Activated T-cell treated with anti-CD3 and anti-CD28 coated beads, Interleukin-2, amount 50 U/mL, for 72 hours (primary cell): ENCODE measurements at regions not wholly inside any gene's neighbourhood (a gene's known extent, or its start where the extent isn't known, plus 50 kb on each side); places are given as distances from the start of the nearest gene placed in this dataset.
A peak's percentile ranks its signal among the peaks of the same experiment; 100 is the strongest.
"Not testable (repeated sequence)": the region's sequence is repeated elsewhere in the genome, so short reads cannot be mapped to it uniquely, and the experiment has no call there.

Experiments used
- ATAC-seq, 2 donors: fragments of 150-1000 bp; cut with Tn5 transposase; replicated peaks in 1 of 2; 2 replicates each; pipeline ENCODE4 v1.10.0; 2021; ENCODE audit warnings: moderate library complexity in 2 of 2, mild to moderate bottlenecking in 1 of 2
- DNase-seq, 2 donors: peaks; one replicate each; pipeline ENCODE4 v3.0.0; 2021 to 2022; ENCODE audit warnings: mixed read lengths in 1 of 2
- H3K27ac Mint-ChIP-seq: one replicate; pipeline ENCODE4 v1.8.0; 2022; ENCODE audit warnings: mild to moderate bottlenecking, moderate library complexity, mixed read lengths
- H3K27me3 Mint-ChIP-seq: one replicate; pipeline ENCODE4 v1.8.0; 2022; ENCODE audit warnings: low read depth, mixed read lengths
- H3K36me3 Mint-ChIP-seq, 2 donors: one replicate each; pipeline ENCODE4 v1.8.0; 2022; ENCODE audit warnings: mixed read lengths in 2 of 2, mild to moderate bottlenecking in 1 of 2; ENCODE audit not compliant: insufficient read depth in 2 of 2
- H3K4me1 Mint-ChIP-seq: one replicate; pipeline ENCODE4 v1.8.0; 2022; ENCODE audit warnings: low read depth, mixed read lengths
- H3K4me3 Mint-ChIP-seq, 2 donors: one replicate each; pipeline ENCODE4 v1.8.0; 2022; ENCODE audit warnings: mild to moderate bottlenecking in 2 of 2, mixed read lengths in 2 of 2, moderate library complexity in 2 of 2
- H3K9me3 Mint-ChIP-seq, 2 donors: one replicate each; pipeline ENCODE4 v1.8.0; 2022; ENCODE audit warnings: mixed read lengths in 2 of 2

- ATAC-seq, result no peak
- no peak for DNase-seq
Observed at GRCh38 chr7:153954477-153954876, 97.7 kb upstream of the DPP6 start.

GRCh38 chr7:153957677-153958076 is 94.5 kb upstream of the DPP6 start:
- H3K27ac Mint-ChIP-seq, DNase-seq, H3K9me3 Mint-ChIP-seq, H3K27me3 Mint-ChIP-seq, H3K4me1 Mint-ChIP-seq, H3K36me3 Mint-ChIP-seq, ATAC-seq, H3K4me3 Mint-ChIP-seq: not testable (repeated sequence)

More at GRCh38 chr7:153954477-153954876, 97.7 kb upstream of the DPP6 start:
- Mint-ChIP-seq H3K4me3 (no peak overlapping the region), H3K27ac (no peak overlapping the region), H3K9me3 (peaks cover 0 to 6% of the 10 kb centered on the region in 2 donors), H3K36me3 (no peaks in the 10 kb centered on the region), H3K4me1 (no peaks in the 10 kb centered on the region), H3K27me3 (no peaks in the 10 kb centered on the region)

GRCh38 chr7:153958381-153958780 is 93.8 kb upstream of the DPP6 start:
- not testable (repeated sequence) for H3K36me3 Mint-ChIP-seq, DNase-seq, H3K4me1 Mint-ChIP-seq, H3K4me3 Mint-ChIP-seq, H3K27ac Mint-ChIP-seq, ATAC-seq, H3K9me3 Mint-ChIP-seq, H3K27me3 Mint-ChIP-seq

DNA sequence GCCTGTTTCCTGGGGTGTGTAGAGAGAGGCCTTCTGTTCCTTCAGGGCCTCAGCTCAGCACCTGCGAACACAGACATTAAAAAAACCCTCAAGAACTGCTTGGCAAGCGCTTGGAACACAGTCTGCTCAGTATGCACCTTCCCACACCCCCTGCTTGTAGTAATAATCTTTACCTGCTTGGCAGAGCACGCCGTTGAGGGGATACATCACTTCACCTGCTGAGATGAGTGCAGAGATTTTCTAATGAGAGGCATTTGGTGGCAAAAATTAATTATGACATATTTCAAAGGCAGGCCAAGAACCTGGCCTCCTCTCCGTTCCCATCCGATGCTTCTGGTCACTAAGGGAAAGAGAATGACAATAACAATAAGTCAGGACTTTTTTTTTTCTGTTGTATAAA is 93.4 kb upstream of the DPP6 start:
- ATAC-seq, H3K36me3 Mint-ChIP-seq, DNase-seq, H3K27ac Mint-ChIP-seq, H3K27me3 Mint-ChIP-seq, H3K4me3 Mint-ChIP-seq, H3K9me3 Mint-ChIP-seq, H3K4me1 Mint-ChIP-seq: not testable (repeated sequence)

DNA sequence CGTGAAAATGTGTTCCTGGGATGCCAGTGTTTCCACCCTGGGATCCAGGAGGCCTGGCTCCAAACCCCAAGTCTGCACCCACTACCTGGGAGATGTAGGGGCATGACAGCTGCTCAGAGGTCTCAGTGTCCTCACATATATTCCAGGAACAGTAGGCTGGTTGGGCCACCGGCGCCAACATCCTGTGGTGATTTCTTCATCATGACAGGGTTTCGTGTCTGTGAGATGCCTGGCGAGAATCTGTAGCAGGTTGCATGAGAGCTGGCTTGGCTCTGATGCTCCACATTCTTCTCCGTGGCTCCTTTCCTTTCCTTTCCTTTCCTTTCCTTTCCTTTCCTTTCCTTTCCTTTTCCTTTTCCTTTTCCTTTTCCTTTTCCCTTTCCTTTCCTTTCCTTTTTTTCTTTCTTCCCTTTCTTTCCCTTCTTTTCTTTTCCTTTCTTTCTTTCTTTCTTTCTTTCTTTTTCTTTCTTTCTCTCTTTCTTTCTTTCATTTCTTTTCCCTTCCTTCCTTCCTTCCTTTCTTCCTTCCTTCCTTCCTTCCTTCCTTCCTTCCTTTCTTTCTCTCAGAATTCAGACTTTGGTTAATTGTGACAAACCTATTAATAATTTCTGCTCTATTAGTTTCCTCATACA is 87.6 kb upstream of the DPP6 start:
- H3K27ac Mint-ChIP-seq, ATAC-seq, H3K27me3 Mint-ChIP-seq, H3K4me3 Mint-ChIP-seq, H3K36me3 Mint-ChIP-seq, H3K4me1 Mint-ChIP-seq, H3K9me3 Mint-ChIP-seq, DNase-seq: not testable (repeated sequence)

- DNase-seq, H3K4me3 Mint-ChIP-seq, H3K27me3 Mint-ChIP-seq, ATAC-seq, H3K36me3 Mint-ChIP-seq, H3K27ac Mint-ChIP-seq, H3K4me1 Mint-ChIP-seq, H3K9me3 Mint-ChIP-seq: not testable (repeated sequence)
Observed at GRCh38 chr7:153969016-153969415, 83.2 kb upstream of the DPP6 start.

GRCh38 chr7:153974603-153975002 is 77.6 kb upstream of the DPP6 start:
- H3K27ac Mint-ChIP-seq, ATAC-seq, H3K36me3 Mint-ChIP-seq, H3K9me3 Mint-ChIP-seq, H3K4me3 Mint-ChIP-seq, H3K4me1 Mint-ChIP-seq, DNase-seq, H3K27me3 Mint-ChIP-seq: not testable (repeated sequence)

GRCh38 chr7:153976745-153977144 is 75.5 kb upstream of the DPP6 start:
- ATAC-seq, H3K27me3 Mint-ChIP-seq, DNase-seq, H3K4me1 Mint-ChIP-seq, H3K9me3 Mint-ChIP-seq, H3K4me3 Mint-ChIP-seq, H3K36me3 Mint-ChIP-seq, H3K27ac Mint-ChIP-seq: not testable (repeated sequence)

DNA sequence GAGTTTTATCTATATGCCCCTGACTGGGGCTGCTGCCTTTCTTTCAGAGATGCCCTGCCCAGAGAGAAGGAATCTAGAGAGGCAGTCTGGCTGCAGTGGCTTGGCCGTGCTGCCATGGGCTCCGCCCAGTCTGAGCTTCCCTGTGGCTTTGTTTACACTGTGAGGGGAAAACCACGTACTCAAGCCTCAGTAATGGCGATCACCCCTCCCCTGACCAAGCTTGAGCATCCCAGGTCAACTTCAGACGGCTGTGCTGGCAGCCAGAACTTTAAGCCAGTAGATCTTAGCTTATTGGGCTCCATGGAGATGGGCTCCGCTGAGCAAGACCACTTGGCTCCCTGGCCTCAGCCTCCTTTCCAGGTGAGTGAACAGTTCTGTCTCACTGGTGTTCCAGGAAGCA is 69.0 kb upstream of the DPP6 start:
- DNase-seq, ATAC-seq, H3K27ac Mint-ChIP-seq, H3K4me1 Mint-ChIP-seq, H3K27me3 Mint-ChIP-seq, H3K4me3 Mint-ChIP-seq, H3K9me3 Mint-ChIP-seq, H3K36me3 Mint-ChIP-seq: not testable (repeated sequence)

GRCh38 chr7:153989066-153989627 is 63.1 kb upstream of the DPP6 start:
- H3K4me3 Mint-ChIP-seq, H3K27me3 Mint-ChIP-seq, H3K27ac Mint-ChIP-seq, ATAC-seq, H3K4me1 Mint-ChIP-seq, H3K9me3 Mint-ChIP-seq, DNase-seq, H3K36me3 Mint-ChIP-seq: not testable (repeated sequence)

GRCh38 chr7:153989742-153990425 is 62.3 kb upstream of the DPP6 start:
- H3K27me3 Mint-ChIP-seq, H3K27ac Mint-ChIP-seq, H3K9me3 Mint-ChIP-seq, H3K36me3 Mint-ChIP-seq, H3K4me1 Mint-ChIP-seq, DNase-seq, H3K4me3 Mint-ChIP-seq: not testable (repeated sequence)
- peak in 1 of 2 donors; percentile 50 for ATAC-seq

GRCh38 chr7:153991471-153991870 is 60.7 kb upstream of the DPP6 start:
- not testable (repeated sequence) for H3K4me1 Mint-ChIP-seq, H3K4me3 Mint-ChIP-seq, H3K27ac Mint-ChIP-seq, H3K27me3 Mint-ChIP-seq, H3K9me3 Mint-ChIP-seq, H3K36me3 Mint-ChIP-seq, ATAC-seq, DNase-seq

GRCh38 chr7:153993402-153993801 is 58.8 kb upstream of the DPP6 start:
- not testable (repeated sequence) for DNase-seq, H3K36me3 Mint-ChIP-seq, H3K27me3 Mint-ChIP-seq, H3K4me1 Mint-ChIP-seq, H3K27ac Mint-ChIP-seq, ATAC-seq, H3K4me3 Mint-ChIP-seq, H3K9me3 Mint-ChIP-seq

- not testable (repeated sequence) for H3K36me3 Mint-ChIP-seq, H3K4me1 Mint-ChIP-seq, H3K4me3 Mint-ChIP-seq, H3K27me3 Mint-ChIP-seq, H3K27ac Mint-ChIP-seq, ATAC-seq, DNase-seq, H3K9me3 Mint-ChIP-seq
Observed at GRCh38 chr7:153998896-153999295, 53.3 kb upstream of the DPP6 start.
